CD4-positive, alpha-beta T cell treated with Interferon alpha-2 for 1 hour (primary cell): ENCODE measurements at regions not wholly inside any gene's neighbourhood (a gene's known extent, or its start where the extent isn't known, plus 50 kb on each side); places are given as distances from the start of the nearest gene placed in this dataset.
"Not testable (repeated sequence)": the region's sequence is repeated elsewhere in the genome, so short reads cannot be mapped to it uniquely, and the experiment has no call there.

Experiments used
- DNase-seq, 2 donors: peaks; one replicate each; pipeline ENCODE4 v3.0.0-alpha.2; 2020 to 2022

GRCh38 chr22:22052548-22053139 lies 70.1 kb upstream of the TOP3B start:
- DNase-seq: not testable (repeated sequence)

- not testable (repeated sequence) for DNase-seq
These were observed 68.4 kb upstream of the TOP3B start for GRCh38 chr22:22051032-22051431.

- no peak for DNase-seq
These were observed 67.7 kb upstream of the TOP3B start for GRCh38 chr22:22050141-22050775.

GRCh38 chr22:22049684-22050083 lies 67.1 kb upstream of the TOP3B start:
- no peak for DNase-seq

- no peak for DNase-seq
These were observed 66.5 kb upstream of the TOP3B start for GRCh38 chr22:22048981-22049531.

- DNase-seq: no peak
These were observed 65.8 kb upstream of the TOP3B start for GRCh38 chr22:22048318-22048942.

- DNase-seq: no peak
These were observed 65.2 kb upstream of the TOP3B start for GRCh38 chr22:22047776-22048175.

GRCh38 chr22:22047266-22047665 lies 64.7 kb upstream of the TOP3B start:
- DNase-seq: no peak

- no peak for DNase-seq
These were observed 63.8 kb upstream of the TOP3B start for GRCh38 chr22:22046370-22046769.

GRCh38 chr22:22045571-22046335 lies 63.2 kb upstream of the TOP3B start:
- DNase-seq: no peak

- no peak for DNase-seq
These were observed 61.6 kb upstream of the TOP3B start for GRCh38 chr22:22044153-22044552.

GRCh38 chr22:22043296-22044078 lies 60.9 kb upstream of the TOP3B start:
- DNase-seq: no peak

- no peak for DNase-seq
These were observed 60.2 kb upstream of the TOP3B start for GRCh38 chr22:22042599-22043295.

- no peak for DNase-seq
These were observed 59.4 kb upstream of the TOP3B start for GRCh38 chr22:22042009-22042408.

GRCh38 chr22:22040908-22041307 lies 58.3 kb upstream of the TOP3B start:
- DNase-seq: no peak

- DNase-seq: no peak
These were observed 57.9 kb upstream of the TOP3B start for GRCh38 chr22:22040472-22040871.

GRCh38 chr22:22039286-22040074 lies 56.9 kb upstream of the TOP3B start:
- DNase-seq: no peak

- no peak for DNase-seq
These were observed 55.7 kb upstream of the TOP3B start for GRCh38 chr22:22038178-22038880.

GRCh38 chr22:22037740-22038139 lies 55.2 kb upstream of the TOP3B start:
- no peak for DNase-seq

- DNase-seq: peak in 1 of 2 donors; percentile 18
These were observed 54.6 kb upstream of the TOP3B start for GRCh38 chr22:22037229-22037628.
